Mesendoderm (in vitro differentiated cells): ENCODE measurements at regions not wholly inside any gene's neighbourhood (a gene's known extent, or its start where the extent isn't known, plus 50 kb on each side); places are given as distances from the start of the nearest gene placed in this dataset.

ENCODE experiments used
- DNase-seq: peaks from one replicate; pipeline ENCODE4 v3.0.0; 2013
- H2AK5ac ChIP-seq: 2 replicates; pipeline ENCODE4 v1.6.1; 2013; ENCODE audit warnings: low read length, inconsistent platforms
- H2BK120ac ChIP-seq: 2 replicates; pipeline ENCODE4 v1.6.1; 2013; ENCODE audit warnings: low read depth, mild to moderate bottlenecking, low read length, moderate library complexity, mixed read lengths
- H2BK15ac ChIP-seq: replicated peaks from 2 replicates; pipeline ENCODE4 v1.6.1; 2013; ENCODE audit warnings: low read depth, mild to moderate bottlenecking, moderate library complexity
- H2BK5ac ChIP-seq: 2 replicates; pipeline ENCODE4 v1.6.1; 2013; ENCODE audit warnings: low read length, inconsistent platforms
- H3K18ac ChIP-seq: 2 replicates; pipeline ENCODE4 v1.6.1; 2013; ENCODE audit warnings: mild to moderate bottlenecking, low read length, mixed read lengths
- H3K23ac ChIP-seq: one replicate; pipeline ENCODE4 v1.6.1; 2013; ENCODE audit warnings: low read length
- H3K27ac ChIP-seq: 2 replicates; pipeline ENCODE4 v1.5.1; 2013; ENCODE audit warnings: low read depth, mild to moderate bottlenecking, inconsistent platforms, low read length, moderate library complexity
- H3K27me3 ChIP-seq: 2 replicates; pipeline ENCODE4 v1.6.1; 2013; ENCODE audit warnings: low read length, control low read depth, mild to moderate bottlenecking, inconsistent platforms; ENCODE audit not compliant: insufficient read depth, poor library complexity
- H3K36me3 ChIP-seq: 2 replicates; pipeline ENCODE4 v1.6.1; 2013; ENCODE audit warnings: low read length, inconsistent platforms; ENCODE audit not compliant: control insufficient read depth, insufficient read depth
- H3K4ac ChIP-seq: one replicate; pipeline ENCODE4 v1.6.1; 2013; ENCODE audit warnings: low read depth, mild to moderate bottlenecking, low read length, moderate library complexity
- H3K4me1 ChIP-seq: 2 replicates; pipeline ENCODE4 v1.6.1; 2013; ENCODE audit warnings: low read depth, low read length, inconsistent platforms; ENCODE audit not compliant: control insufficient read depth
- H3K4me2 ChIP-seq: 2 replicates; pipeline ENCODE4 v1.6.1; 2013; ENCODE audit warnings: low read length
- H3K4me3 ChIP-seq: 2 replicates; pipeline ENCODE4 v1.5.1; 2013; ENCODE audit warnings: mild to moderate bottlenecking, low read length
- H3K56ac ChIP-seq: one replicate; pipeline ENCODE4 v1.6.1; 2013; ENCODE audit warnings: low read length
- H3K79me1 ChIP-seq: 2 replicates; pipeline ENCODE4 v1.6.1; 2013; ENCODE audit warnings: low read length, inconsistent platforms
- H3K79me2 ChIP-seq: 2 replicates; pipeline ENCODE4 v1.6.1; 2013; ENCODE audit warnings: mild to moderate bottlenecking, low read length; ENCODE audit not compliant: control insufficient read depth, insufficient read depth
- H3K9ac ChIP-seq: 2 replicates; pipeline ENCODE4 v1.6.1; 2013; ENCODE audit warnings: low read length, inconsistent platforms
- H4K5ac ChIP-seq: one replicate; pipeline ENCODE4 v1.6.1; 2013; ENCODE audit warnings: low read length
- H4K8ac ChIP-seq: one replicate; pipeline ENCODE4 v1.6.1; 2013; ENCODE audit warnings: low read depth, mild to moderate bottlenecking, control low read depth, low read length, moderate library complexity
- WGBS: extraction: QIAGEN DNeasy Blood & Tissue Kit; methylation state at CpG from one replicate; pipeline ENCODE4 v1.1.7; 2013; ENCODE audit warnings: low lambda C conversion rate, missing lambda C conversion rate; ENCODE audit not compliant: insufficient coverage; ENCODE audit errors: extremely low coverage; 5-methylcytosine and 5-hydroxymethylcytosine counted together

DNA sequence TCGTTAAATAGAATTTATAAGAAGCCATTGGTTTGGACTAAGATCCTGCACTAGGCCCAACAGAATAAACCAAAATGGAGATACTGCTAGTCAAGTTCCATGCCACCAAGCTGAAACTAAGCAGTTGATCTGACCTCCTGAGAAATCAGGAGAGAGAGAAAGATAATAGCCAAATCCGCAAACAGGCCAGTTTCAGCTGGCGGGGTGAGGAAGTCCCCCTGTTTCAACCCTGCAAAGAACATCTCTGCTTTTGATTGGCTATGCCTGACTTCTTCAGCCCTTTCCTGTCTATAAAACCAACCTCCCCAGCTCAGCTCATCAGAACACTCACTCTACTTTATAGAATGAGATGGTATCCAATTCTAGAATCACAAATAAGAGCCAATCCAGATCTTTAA is 543.3 kb upstream of the ID2 start:
- H3K79me1 ChIP-seq, result no peaks in the 10 kb centered on the region
- H4K8ac ChIP-seq, result no peak overlapping the region
- H2BK15ac ChIP-seq, result no peak overlapping the region
- no peak overlapping the region for H3K4me2 ChIP-seq
- no peak overlapping the region for H3K56ac ChIP-seq
- H2AK5ac ChIP-seq, result no peak overlapping the region
- no peak overlapping the region for H4K5ac ChIP-seq
- H3K27me3 ChIP-seq, result no peaks in the 10 kb centered on the region
- no peaks in the 10 kb centered on the region for H3K79me2 ChIP-seq
- H3K4me1 ChIP-seq, result no peaks in the 10 kb centered on the region
- no peak overlapping the region for H3K27ac ChIP-seq
- no peak overlapping the region for H3K23ac ChIP-seq
- H3K18ac ChIP-seq, result no peak overlapping the region
- WGBS, result no CpG with 5 or more reads among the region's 3 CpGs
- no peak overlapping the region for H3K4me3 ChIP-seq
- no peak overlapping the region for H3K9ac ChIP-seq
- no peak overlapping the region for H3K4ac ChIP-seq
- H2BK120ac ChIP-seq, result no peak overlapping the region
- no peaks in the 10 kb centered on the region for H3K36me3 ChIP-seq
- no peak overlapping the region for H2BK5ac ChIP-seq
- no peak for DNase-seq

GRCh38 chr2:8138923-8139667 is 542.8 kb upstream of the ID2 start:
- no peaks in the 10 kb centered on the region for H3K79me2 ChIP-seq
- no peak for DNase-seq
- no peak overlapping the region for H3K4me2 ChIP-seq
- no peak overlapping the region for H2AK5ac ChIP-seq
- no peak overlapping the region for H3K18ac ChIP-seq
- H3K4ac ChIP-seq, result no peak overlapping the region
- H3K27ac ChIP-seq, result no peak overlapping the region
- no peak overlapping the region for H2BK15ac ChIP-seq
- no peaks in the 10 kb centered on the region for H3K79me1 ChIP-seq
- H3K4me1 ChIP-seq, result no peaks in the 10 kb centered on the region
- no peak overlapping the region for H4K5ac ChIP-seq
- H2BK120ac ChIP-seq, result no peak overlapping the region
- no peak overlapping the region for H2BK5ac ChIP-seq
- H3K23ac ChIP-seq, result no peak overlapping the region
- no peaks in the 10 kb centered on the region for H3K27me3 ChIP-seq
- no peak overlapping the region for H3K56ac ChIP-seq
- WGBS, result 89% methylated on average over 3 of the region's 10 CpGs
- no peak overlapping the region for H3K9ac ChIP-seq
- H4K8ac ChIP-seq, result no peak overlapping the region
- no peak overlapping the region for H3K4me3 ChIP-seq
- no peaks in the 10 kb centered on the region for H3K36me3 ChIP-seq

- Histone ChIP-seq H3K4me2 (no peak overlapping the region), H3K36me3 (no peaks in the 10 kb centered on the region), H3K23ac (no peak overlapping the region), H3K79me2 (no peaks in the 10 kb centered on the region), H3K27me3 (no peaks in the 10 kb centered on the region), H3K4me1 (no peaks in the 10 kb centered on the region), H3K9ac (no peak overlapping the region), H3K56ac (no peak overlapping the region), H3K18ac (no peak overlapping the region), H2AK5ac (no peak overlapping the region), H2BK5ac (no peak overlapping the region), H2BK120ac (no peak overlapping the region), H3K4me3 (no peak overlapping the region), H3K27ac (no peak overlapping the region), H3K4ac (no peak overlapping the region), H4K8ac (no peak overlapping the region), H2BK15ac (no peak overlapping the region), H4K5ac (no peak overlapping the region), H3K79me1 (no peaks in the 10 kb centered on the region)
- no CpG with 5 or more reads among the region's 2 CpGs for WGBS
- DNase-seq, result no peak
These were observed 542.1 kb upstream of the ID2 start for GRCh38 chr2:8139668-8140200.

- H3K36me3 ChIP-seq, result no peaks in the 10 kb centered on the region
- H3K79me2 ChIP-seq, result no peaks in the 10 kb centered on the region
- H3K4ac ChIP-seq, result no peak overlapping the region
- H3K27me3 ChIP-seq, result no peaks in the 10 kb centered on the region
- no peak overlapping the region for H3K4me3 ChIP-seq
- H2BK15ac ChIP-seq, result no peak overlapping the region
- H3K18ac ChIP-seq, result no peak overlapping the region
- no peak overlapping the region for H3K4me2 ChIP-seq
- no peak overlapping the region for H2BK120ac ChIP-seq
- H3K23ac ChIP-seq, result no peak overlapping the region
- H3K56ac ChIP-seq, result no peak overlapping the region
- H2BK5ac ChIP-seq, result no peak overlapping the region
- no peak overlapping the region for H4K8ac ChIP-seq
- no peak overlapping the region for H2AK5ac ChIP-seq
- no peak overlapping the region for H4K5ac ChIP-seq
- no CpG with 5 or more reads among the region's 5 CpGs for WGBS
- no peaks in the 10 kb centered on the region for H3K79me1 ChIP-seq
- no peak for DNase-seq
- H3K4me1 ChIP-seq, result no peaks in the 10 kb centered on the region
- no peak overlapping the region for H3K9ac ChIP-seq
- no peak overlapping the region for H3K27ac ChIP-seq
These were observed 540.7 kb upstream of the ID2 start for GRCh38 chr2:8141079-8141707.

DNA sequence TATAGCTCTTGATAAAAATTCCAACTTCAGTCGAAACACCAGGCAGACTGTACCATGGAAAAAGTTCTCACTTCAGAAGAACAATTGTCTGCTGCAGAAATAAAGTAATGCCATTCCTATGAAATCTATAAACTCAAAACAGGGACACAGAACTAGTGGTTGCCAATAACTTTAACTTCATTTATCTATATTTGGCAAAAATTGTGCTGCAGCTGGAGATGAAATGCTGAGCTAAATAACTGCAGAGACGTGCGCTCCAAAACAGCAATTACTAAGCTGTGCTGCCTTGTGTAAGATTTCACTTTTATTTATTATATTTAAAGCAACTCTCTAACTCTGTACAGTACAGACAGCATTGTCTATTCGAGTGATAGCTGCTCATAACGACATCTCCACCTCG is 540.1 kb upstream of the ID2 start:
- Histone ChIP-seq H2BK15ac (no peak overlapping the region), H3K79me1 (no peaks in the 10 kb centered on the region), H3K9ac (no peak overlapping the region), H3K4me2 (no peak overlapping the region), H4K5ac (no peak overlapping the region), H3K27ac (no peak overlapping the region), H3K27me3 (no peaks in the 10 kb centered on the region), H3K4me3 (no peak overlapping the region), H3K56ac (no peak overlapping the region), H3K36me3 (no peaks in the 10 kb centered on the region), H2AK5ac (no peak overlapping the region), H3K4me1 (no peaks in the 10 kb centered on the region), H3K79me2 (no peaks in the 10 kb centered on the region), H3K18ac (no peak overlapping the region), H3K23ac (no peak overlapping the region), H2BK5ac (no peak overlapping the region), H3K4ac (no peak overlapping the region), H2BK120ac (no peak overlapping the region), H4K8ac (no peak overlapping the region)
- no CpG with 5 or more reads among the region's 6 CpGs for WGBS
- DNase-seq, result no peak
